Neural progenitor cell (in vitro differentiated cells): ENCODE measurements at regions not wholly inside any gene's neighbourhood (a gene's known extent, or its start where the extent isn't known, plus 50 kb on each side); places are given as distances from the start of the nearest gene placed in this dataset.

Experiments used
- EZH2phosphoT487 ChIP-seq: fragments of 200-600 bp; sonication (generic); IDR thresholded peaks from 2 replicates; pipeline ENCODE4 v1.6.1; 2017; ENCODE audit warnings: antibody characterized with exemption
- TF ChIP-seq, protein P1 (sequence below): fragments of 200-600 bp; sonication (generic); IDR thresholded peaks from 2 replicates; pipeline ENCODE4 v1.5.1; 2017; ENCODE audit warnings: antibody characterized with exemption, mild to moderate bottlenecking

DNA sequence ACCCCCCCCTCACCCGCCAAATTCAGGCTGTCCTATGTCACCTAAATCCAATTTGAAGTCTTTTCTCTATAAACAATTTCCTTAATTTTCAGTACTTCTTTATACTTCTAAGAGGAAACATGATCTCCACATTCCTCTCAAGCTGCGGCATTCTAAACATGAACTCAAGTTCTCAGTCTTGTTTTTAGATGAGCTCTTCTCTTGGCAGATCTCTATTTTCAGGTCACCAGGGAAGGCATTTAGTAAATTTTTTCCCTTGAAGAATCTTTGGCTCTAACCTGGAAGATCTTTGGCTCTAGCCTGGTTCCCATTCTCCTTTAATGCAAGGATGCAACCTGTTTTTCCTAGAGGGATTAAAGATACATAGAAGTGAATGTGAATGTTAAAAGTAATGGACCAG is 193.4 kb downstream of the ATG4C start:
- TF ChIP-seq, protein P1, sequence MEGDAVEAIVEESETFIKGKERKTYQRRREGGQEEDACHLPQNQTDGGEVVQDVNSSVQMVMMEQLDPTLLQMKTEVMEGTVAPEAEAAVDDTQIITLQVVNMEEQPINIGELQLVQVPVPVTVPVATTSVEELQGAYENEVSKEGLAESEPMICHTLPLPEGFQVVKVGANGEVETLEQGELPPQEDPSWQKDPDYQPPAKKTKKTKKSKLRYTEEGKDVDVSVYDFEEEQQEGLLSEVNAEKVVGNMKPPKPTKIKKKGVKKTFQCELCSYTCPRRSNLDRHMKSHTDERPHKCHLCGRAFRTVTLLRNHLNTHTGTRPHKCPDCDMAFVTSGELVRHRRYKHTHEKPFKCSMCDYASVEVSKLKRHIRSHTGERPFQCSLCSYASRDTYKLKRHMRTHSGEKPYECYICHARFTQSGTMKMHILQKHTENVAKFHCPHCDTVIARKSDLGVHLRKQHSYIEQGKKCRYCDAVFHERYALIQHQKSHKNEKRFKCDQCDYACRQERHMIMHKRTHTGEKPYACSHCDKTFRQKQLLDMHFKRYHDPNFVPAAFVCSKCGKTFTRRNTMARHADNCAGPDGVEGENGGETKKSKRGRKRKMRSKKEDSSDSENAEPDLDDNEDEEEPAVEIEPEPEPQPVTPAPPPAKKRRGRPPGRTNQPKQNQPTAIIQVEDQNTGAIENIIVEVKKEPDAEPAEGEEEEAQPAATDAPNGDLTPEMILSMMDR = no peak
- TF ChIP-seq EZH2phosphoT487 = no peak
